Trophoblast cell (in vitro differentiated cells and primary cell): ENCODE measurements at regions not wholly inside any gene's neighbourhood (a gene's known extent, or its start where the extent isn't known, plus 50 kb on each side); places are given as distances from the start of the nearest gene placed in this dataset.

Experiments
- DNase-seq, 2 donors: peaks; one replicate each; pipeline ENCODE4 v3.0.0-alpha.2; 2016
- H2AFZ ChIP-seq: 2 replicates; pipeline ENCODE4 v1.6.1; 2013; ENCODE audit warnings: low read length, moderate library complexity, mild to moderate bottlenecking; ENCODE audit not compliant: insufficient read depth, poor library complexity
- H2AK5ac ChIP-seq: 2 replicates; pipeline ENCODE4 v1.6.1; 2013; ENCODE audit warnings: mild to moderate bottlenecking, low read length
- H2BK120ac ChIP-seq: 2 replicates; pipeline ENCODE4 v1.6.1; 2013; ENCODE audit warnings: low read length, mild to moderate bottlenecking, moderate library complexity; ENCODE audit not compliant: insufficient read depth, poor library complexity
- H2BK12ac ChIP-seq: 2 replicates; pipeline ENCODE4 v1.6.1; 2013; ENCODE audit warnings: mild to moderate bottlenecking, low read length, moderate library complexity
- H2BK5ac ChIP-seq: 2 replicates; pipeline ENCODE4 v1.6.1; 2013; ENCODE audit warnings: low read length, low read depth, moderate library complexity, mild to moderate bottlenecking; ENCODE audit not compliant: poor library complexity
- H3K14ac ChIP-seq: 2 replicates; pipeline ENCODE4 v1.6.1; 2013; ENCODE audit warnings: mild to moderate bottlenecking, low read length
- H3K18ac ChIP-seq: 2 replicates; pipeline ENCODE4 v1.6.1; 2013; ENCODE audit warnings: mild to moderate bottlenecking, low read length
- H3K23ac ChIP-seq: 2 replicates; pipeline ENCODE4 v1.6.1; 2013; ENCODE audit warnings: low read length
- H3K27ac ChIP-seq: 2 replicates; pipeline ENCODE4 v1.5.1; 2013; ENCODE audit warnings: low read depth, mild to moderate bottlenecking, inconsistent platforms, low read length, moderate library complexity
- H3K27me3 ChIP-seq: 2 replicates; pipeline ENCODE4 v1.6.1; 2013; ENCODE audit warnings: inconsistent platforms, mild to moderate bottlenecking, low read length, moderate library complexity; ENCODE audit not compliant: insufficient read depth
- H3K36me3 ChIP-seq, 2 experiments: 1 replicate in 1 of 2; 2 replicates in 1 of 2; pipeline ENCODE4 v1.6.1; 2013; ENCODE audit warnings: low read length in 2 of 2, mild to moderate bottlenecking in 2 of 2, moderate library complexity in 1 of 2; ENCODE audit not compliant: insufficient read depth in 2 of 2, control insufficient read depth in 1 of 2
- H3K4ac ChIP-seq: 2 replicates; pipeline ENCODE4 v1.6.1; 2013; ENCODE audit warnings: low read depth, mild to moderate bottlenecking, low read length, moderate library complexity
- H3K4me1 ChIP-seq, 2 experiments: 1 replicate in 1 of 2; 2 replicates in 1 of 2; pipeline ENCODE4 v1.6.1; 2013; ENCODE audit warnings: low read length in 2 of 2, mild to moderate bottlenecking in 2 of 2, moderate library complexity in 1 of 2; ENCODE audit not compliant: insufficient read depth in 2 of 2, control insufficient read depth in 1 of 2
- H3K4me2 ChIP-seq: 2 replicates; pipeline ENCODE4 v1.6.1; 2013; ENCODE audit warnings: inconsistent platforms, mild to moderate bottlenecking, low read length, moderate library complexity
- H3K4me3 ChIP-seq: 2 replicates; pipeline ENCODE4 v1.5.1; 2013; ENCODE audit warnings: mild to moderate bottlenecking, low read depth, low read length, inconsistent platforms
- H3K79me1 ChIP-seq: one replicate; pipeline ENCODE4 v1.6.1; 2013; ENCODE audit warnings: low read length
- H3K79me2 ChIP-seq: 2 replicates; pipeline ENCODE4 v1.6.1; 2013; ENCODE audit warnings: low read length, mild to moderate bottlenecking; ENCODE audit not compliant: control insufficient read depth, insufficient read depth, poor library complexity
- H3K9ac ChIP-seq: 2 replicates; pipeline ENCODE4 v1.6.1; 2013; ENCODE audit warnings: mild to moderate bottlenecking, low read length
- H3K9me3 ChIP-seq: 2 replicates; pipeline ENCODE4 v1.6.1; 2013; ENCODE audit warnings: low read depth, mild to moderate bottlenecking, control low read depth, inconsistent platforms, low read length; ENCODE audit not compliant: insufficient read depth
- H4K12ac ChIP-seq: 2 replicates; pipeline ENCODE4 v1.6.1; 2013; ENCODE audit warnings: low read depth, mild to moderate bottlenecking, low read length, moderate library complexity
- H4K8ac ChIP-seq: 2 replicates; pipeline ENCODE4 v1.6.1; 2013; ENCODE audit warnings: low read depth, mild to moderate bottlenecking, low read length, moderate library complexity
- H4K91ac ChIP-seq: one replicate; pipeline ENCODE4 v1.6.1; 2013; ENCODE audit warnings: low read depth, mild to moderate bottlenecking, low read length, moderate library complexity
- WGBS: extraction: QIAGEN DNeasy Blood & Tissue Kit; methylation state at CpG from one replicate; pipeline ENCODE4 v1.1.7; 2013; ENCODE audit warnings: missing lambda C conversion rate; ENCODE audit not compliant: insufficient read length, insufficient coverage; ENCODE audit errors: extremely low coverage; 5-methylcytosine and 5-hydroxymethylcytosine counted together

GRCh38 chr2:128513116-128513960 is 194.7 kb upstream of the HS6ST1 start:
- no CpG with 5 or more reads among the region's 12 CpGs for WGBS
- Histone ChIP-seq H2BK12ac (no peak overlapping the region), H3K4ac (no peak overlapping the region), H3K23ac (no peak overlapping the region), H3K79me2 (no peaks in the 10 kb centered on the region), H4K8ac (no peak overlapping the region), H2BK120ac (no peak overlapping the region), H3K27me3 (no peaks in the 10 kb centered on the region), H3K4me2 (no peak overlapping the region), H4K12ac (no peak overlapping the region), H3K4me1 (no peaks in the 10 kb centered on the region), H3K36me3 (no peaks in the 10 kb centered on the region), H3K18ac (no peak overlapping the region), H4K91ac (no peak overlapping the region), H3K27ac (no peak overlapping the region), H3K9ac (no peak overlapping the region), H2BK5ac (no peak overlapping the region), H3K14ac (no peak overlapping the region), H3K79me1 (no peaks in the 10 kb centered on the region), H3K9me3 (no peaks in the 10 kb centered on the region), H2AK5ac (no peak overlapping the region), H2AFZ (no peak overlapping the region), H3K4me3 (no peak overlapping the region)
- DNase-seq = peak in 1 of 2 donors; percentile 7

DNA sequence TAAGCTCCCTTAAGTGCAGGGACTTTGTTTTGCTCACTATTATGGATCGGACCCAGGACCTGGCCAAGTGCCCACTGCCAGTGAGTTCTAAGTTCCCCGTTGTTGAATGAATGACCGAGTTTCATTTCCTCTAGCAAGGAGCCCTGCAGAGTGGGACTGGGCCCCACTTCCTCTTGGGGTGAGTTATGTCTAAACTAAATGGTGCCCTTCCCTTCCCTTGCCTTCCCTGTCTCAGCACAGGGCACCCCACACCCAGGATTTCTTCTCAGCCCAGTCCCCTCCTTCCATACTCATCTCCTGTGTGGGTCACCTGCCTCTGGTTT is 195.3 kb upstream of the HS6ST1 start:
- Histone ChIP-seq H3K79me2 (no peaks in the 10 kb centered on the region), H3K18ac (no peak overlapping the region), H3K27ac (no peak overlapping the region), H4K8ac (no peak overlapping the region), H2BK5ac (no peak overlapping the region), H4K91ac (no peak overlapping the region), H4K12ac (no peak overlapping the region), H3K4me3 (no peak overlapping the region), H2BK120ac (no peak overlapping the region), H3K9me3 (no peaks in the 10 kb centered on the region), H3K14ac (no peak overlapping the region), H2BK12ac (no peak overlapping the region), H3K27me3 (no peaks in the 10 kb centered on the region), H2AFZ (no peak overlapping the region), H3K79me1 (no peaks in the 10 kb centered on the region), H3K4me2 (no peak overlapping the region), H3K23ac (no peak overlapping the region), H3K4me1 (no peaks in the 10 kb centered on the region), H3K9ac (no peak overlapping the region), H3K36me3 (no peaks in the 10 kb centered on the region), H3K4ac (no peak overlapping the region), H2AK5ac (no peak overlapping the region)
- WGBS = no CpG with 5 or more reads among the region's 3 CpGs
- peak in 1 of 2 donors; percentile 13 for DNase-seq

- no peak overlapping the region for H2BK12ac ChIP-seq
- no peak overlapping the region for H3K14ac ChIP-seq
- H3K27me3 ChIP-seq = no peaks in the 10 kb centered on the region
- no peaks in the 10 kb centered on the region for H3K79me1 ChIP-seq
- H3K36me3 ChIP-seq = no peaks in the 10 kb centered on the region
- no peak overlapping the region for H2AFZ ChIP-seq
- H3K4me1 ChIP-seq = no peaks in the 10 kb centered on the region
- H4K8ac ChIP-seq = no peak overlapping the region
- no peak for DNase-seq
- H3K4me2 ChIP-seq = no peak overlapping the region
- no peak overlapping the region for H4K91ac ChIP-seq
- H3K79me2 ChIP-seq = no peaks in the 10 kb centered on the region
- no peak overlapping the region for H3K23ac ChIP-seq
- no peak overlapping the region for H2BK120ac ChIP-seq
- H2BK5ac ChIP-seq = no peak overlapping the region
- H3K27ac ChIP-seq = no peak overlapping the region
- H2AK5ac ChIP-seq = no peak overlapping the region
- H3K9ac ChIP-seq = no peak overlapping the region
- no peak overlapping the region for H4K12ac ChIP-seq
- H3K4me3 ChIP-seq = no peak overlapping the region
- H3K9me3 ChIP-seq = peaks cover 1% of the 10 kb centered on the region
- no peak overlapping the region for H3K18ac ChIP-seq
- H3K4ac ChIP-seq = no peak overlapping the region
- no CpG with 5 or more reads among the region's 13 CpGs for WGBS
Measured at GRCh38 chr2:128514555-128514955, 195.9 kb upstream of the HS6ST1 start.

- no peaks in the 10 kb centered on the region for H3K4me1 ChIP-seq
- H2BK5ac ChIP-seq = no peak overlapping the region
- H3K23ac ChIP-seq = no peak overlapping the region
- no peaks in the 10 kb centered on the region for H3K79me1 ChIP-seq
- no peak overlapping the region for H2BK120ac ChIP-seq
- H4K91ac ChIP-seq = no peak overlapping the region
- no peak overlapping the region for H3K4ac ChIP-seq
- H2AK5ac ChIP-seq = no peak overlapping the region
- no peak overlapping the region for H4K8ac ChIP-seq
- no peaks in the 10 kb centered on the region for H3K79me2 ChIP-seq
- no peak overlapping the region for H3K9ac ChIP-seq
- DNase-seq = no peak
- no peaks in the 10 kb centered on the region for H3K36me3 ChIP-seq
- H2AFZ ChIP-seq = no peak overlapping the region
- H3K14ac ChIP-seq = no peak overlapping the region
- H2BK12ac ChIP-seq = no peak overlapping the region
- no peaks in the 10 kb centered on the region for H3K27me3 ChIP-seq
- no peak overlapping the region for H4K12ac ChIP-seq
- H3K4me3 ChIP-seq = no peak overlapping the region
- no CpG with 5 or more reads among the region's 7 CpGs for WGBS
- H3K9me3 ChIP-seq = peaks cover 1% of the 10 kb centered on the region
- H3K4me2 ChIP-seq = no peak overlapping the region
- H3K18ac ChIP-seq = no peak overlapping the region
- H3K27ac ChIP-seq = no peak overlapping the region
Measured at GRCh38 chr2:128516938-128517337, 198.3 kb upstream of the HS6ST1 start.
